Astrocyte (in vitro differentiated cells and primary cell): ENCODE measurements at regions not wholly inside any gene's neighbourhood (a gene's known extent, or its start where the extent isn't known, plus 50 kb on each side); places are given as distances from the start of the nearest gene placed in this dataset.

Source experiments
- DNase-seq: peaks from one replicate; pipeline ENCODE4 v3.0.0-alpha.2; 2010; ENCODE audit warnings: low read depth
- FAIRE-seq: peaks from 2 replicates; lab custom pipeline; 2011; peaks lifted over from hg19 to GRCh38; lab: Jason Lieb, UNC
- H2AFZ ChIP-seq: 2 replicates; pipeline ENCODE4 v1.6.0; 2012; ENCODE audit warnings: low read depth, low read length, inconsistent platforms
- H3K27ac ChIP-seq: 2 replicates; pipeline ENCODE4 v1.5.1; 2011; ENCODE audit warnings: low read depth, low read length, inconsistent platforms
- H3K27me3 ChIP-seq: 2 replicates; pipeline ENCODE4 v1.6.0; 2011; ENCODE audit warnings: low read length, inconsistent platforms; ENCODE audit not compliant: insufficient read depth
- H3K36me3 ChIP-seq: 2 replicates; pipeline ENCODE4 v1.5.1; 2011; ENCODE audit warnings: low read length, inconsistent platforms; ENCODE audit not compliant: insufficient read depth
- H3K4me1 ChIP-seq: 2 replicates; pipeline ENCODE4 v1.5.1; 2011; ENCODE audit warnings: low read length, inconsistent platforms; ENCODE audit not compliant: insufficient read depth
- H3K4me2 ChIP-seq: 2 replicates; pipeline ENCODE4 v1.6.0; 2012; ENCODE audit warnings: low read length, inconsistent platforms
- H3K4me3 ChIP-seq: 2 replicates; pipeline ENCODE4 v1.5.1; 2011; ENCODE audit warnings: low read depth, mild to moderate bottlenecking, low read length, inconsistent platforms; ENCODE audit not compliant: insufficient read depth
- H3K79me2 ChIP-seq: 2 replicates; pipeline ENCODE4 v1.6.0; 2012; ENCODE audit warnings: mild to moderate bottlenecking, low read length, inconsistent platforms; ENCODE audit not compliant: insufficient read depth
- H3K9ac ChIP-seq: 2 replicates; pipeline ENCODE4 v1.6.0; 2012; ENCODE audit warnings: mild to moderate bottlenecking, low read length, inconsistent platforms
- H3K9me3 ChIP-seq: 2 replicates; pipeline ENCODE4 v1.5.1; 2012; ENCODE audit warnings: low read depth, mild to moderate bottlenecking, low read length, inconsistent platforms; ENCODE audit not compliant: insufficient read depth
- H4K20me1 ChIP-seq: 2 replicates; pipeline ENCODE4 v1.6.0; 2012; ENCODE audit warnings: low read length, inconsistent platforms; ENCODE audit not compliant: insufficient read depth
- H3K27ac Mint-ChIP-seq: one replicate; pipeline ENCODE4 v1.8.0; 2021; ENCODE audit warnings: mild to moderate bottlenecking, mixed read lengths; ENCODE audit not compliant: unreplicated experiment
- H3K27me3 Mint-ChIP-seq: one replicate; pipeline ENCODE4 v1.8.0; 2021; ENCODE audit warnings: low read depth, mixed read lengths; ENCODE audit not compliant: unreplicated experiment
- H3K36me3 Mint-ChIP-seq: one replicate; pipeline ENCODE4 v1.8.0; 2021; ENCODE audit warnings: low read depth, mixed read lengths; ENCODE audit not compliant: unreplicated experiment
- H3K4me1 Mint-ChIP-seq: one replicate; pipeline ENCODE4 v1.8.0; 2021; ENCODE audit warnings: low read depth, mixed read lengths; ENCODE audit not compliant: unreplicated experiment
- H3K4me3 Mint-ChIP-seq: one replicate; pipeline ENCODE4 v1.8.0; 2021; ENCODE audit warnings: mild to moderate bottlenecking, moderate library complexity, mixed read lengths; ENCODE audit not compliant: unreplicated experiment
- H3K9me3 Mint-ChIP-seq: one replicate; pipeline ENCODE4 v1.8.0; 2021; ENCODE audit warnings: mild to moderate bottlenecking, mixed read lengths; ENCODE audit not compliant: unreplicated experiment
- CTCF ChIP-seq: IDR thresholded peaks from 2 replicates; pipeline ENCODE4 v1.5.1; 2011; ENCODE audit warnings: low read depth, mild to moderate bottlenecking, inconsistent platforms, low read length, moderate library complexity; ENCODE audit not compliant: insufficient read depth
- EZH2 ChIP-seq: IDR thresholded peaks from 2 replicates; pipeline ENCODE4 v1.6.1; 2012; ENCODE audit warnings: mild to moderate bottlenecking, low read length, inconsistent platforms; ENCODE audit not compliant: insufficient read depth

GRCh38 chr16:26649381-26650045 lies 417.2 kb upstream of the C16orf82 start:
- H2AFZ ChIP-seq, result no peak overlapping the region
- no peak for FAIRE-seq
- no peaks in the 10 kb centered on the region for H3K36me3 ChIP-seq
- no peak overlapping the region for H3K4me2 ChIP-seq
- TF ChIP-seq CTCF, result no peak
- no peak for TF ChIP-seq EZH2
- no peaks in the 10 kb centered on the region for H3K4me1 ChIP-seq
- no peaks in the 10 kb centered on the region for H3K27me3 Mint-ChIP-seq
- no peak overlapping the region for H3K4me3 Mint-ChIP-seq
- peaks cover 3% of the 10 kb centered on the region for H3K9me3 ChIP-seq
- H3K4me1 Mint-ChIP-seq, result no peaks in the 10 kb centered on the region
- H3K27ac Mint-ChIP-seq, result peak overlapping the region; percentile 9
- H3K36me3 Mint-ChIP-seq, result no peaks in the 10 kb centered on the region
- H3K9ac ChIP-seq, result no peak overlapping the region
- H3K27me3 ChIP-seq, result no peaks in the 10 kb centered on the region
- no peaks in the 10 kb centered on the region for H3K79me2 ChIP-seq
- H3K4me3 ChIP-seq, result no peak overlapping the region
- no peaks in the 10 kb centered on the region for H3K9me3 Mint-ChIP-seq
- H3K27ac ChIP-seq, result no peak overlapping the region
- H4K20me1 ChIP-seq, result no peaks in the 10 kb centered on the region
- no peak for DNase-seq

GRCh38 chr16:26651464-26651863 lies 415.3 kb upstream of the C16orf82 start:
- Histone ChIP-seq H3K36me3 (no peaks in the 10 kb centered on the region), H3K4me3 (no peak overlapping the region), H4K20me1 (no peaks in the 10 kb centered on the region), H3K27ac (no peak overlapping the region), H3K4me2 (no peak overlapping the region), H2AFZ (no peak overlapping the region), H3K27me3 (no peaks in the 10 kb centered on the region), H3K9ac (no peak overlapping the region), H3K9me3 (peaks cover 3% of the 10 kb centered on the region), H3K4me1 (no peaks in the 10 kb centered on the region), H3K79me2 (no peaks in the 10 kb centered on the region)
- FAIRE-seq, result no peak
- no peak for DNase-seq
- no peak for TF ChIP-seq EZH2
- no peak for TF ChIP-seq CTCF
- Mint-ChIP-seq H3K27me3 (no peaks in the 10 kb centered on the region), H3K9me3 (no peaks in the 10 kb centered on the region), H3K27ac (no peak overlapping the region), H3K36me3 (no peaks in the 10 kb centered on the region), H3K4me3 (no peak overlapping the region), H3K4me1 (no peaks in the 10 kb centered on the region)

- H3K27ac ChIP-seq, result no peak overlapping the region
- no peak overlapping the region for H2AFZ ChIP-seq
- FAIRE-seq, result no peak
- no peaks in the 10 kb centered on the region for H3K79me2 ChIP-seq
- H3K27me3 Mint-ChIP-seq, result no peaks in the 10 kb centered on the region
- no peaks in the 10 kb centered on the region for H4K20me1 ChIP-seq
- H3K9me3 ChIP-seq, result peaks cover 3% of the 10 kb centered on the region
- no peak overlapping the region for H3K4me3 Mint-ChIP-seq
- H3K36me3 Mint-ChIP-seq, result no peaks in the 10 kb centered on the region
- H3K4me3 ChIP-seq, result no peak overlapping the region
- H3K4me1 Mint-ChIP-seq, result no peaks in the 10 kb centered on the region
- no peak overlapping the region for H3K9ac ChIP-seq
- H3K36me3 ChIP-seq, result no peaks in the 10 kb centered on the region
- H3K4me1 ChIP-seq, result no peaks in the 10 kb centered on the region
- no peaks in the 10 kb centered on the region for H3K9me3 Mint-ChIP-seq
- TF ChIP-seq EZH2 (no peak), CTCF (no peak)
- H3K27ac Mint-ChIP-seq, result no peak overlapping the region
- no peak overlapping the region for H3K4me2 ChIP-seq
- DNase-seq, result no peak
- no peaks in the 10 kb centered on the region for H3K27me3 ChIP-seq
Measured at GRCh38 chr16:26651884-26652283, 414.8 kb upstream of the C16orf82 start.
